ENCODE measurements at regions not wholly inside any gene's neighbourhood (a gene's known extent, or its start where the extent isn't known, plus 50 kb on each side); places are given as distances from the start of the nearest gene placed in this dataset.
A peak's percentile ranks its signal among the peaks of the same experiment; 100 is the strongest.
"Not testable (repeated sequence)": the region's sequence is repeated elsewhere in the genome, so short reads cannot be mapped to it uniquely, and the experiment has no call there.

DNA sequence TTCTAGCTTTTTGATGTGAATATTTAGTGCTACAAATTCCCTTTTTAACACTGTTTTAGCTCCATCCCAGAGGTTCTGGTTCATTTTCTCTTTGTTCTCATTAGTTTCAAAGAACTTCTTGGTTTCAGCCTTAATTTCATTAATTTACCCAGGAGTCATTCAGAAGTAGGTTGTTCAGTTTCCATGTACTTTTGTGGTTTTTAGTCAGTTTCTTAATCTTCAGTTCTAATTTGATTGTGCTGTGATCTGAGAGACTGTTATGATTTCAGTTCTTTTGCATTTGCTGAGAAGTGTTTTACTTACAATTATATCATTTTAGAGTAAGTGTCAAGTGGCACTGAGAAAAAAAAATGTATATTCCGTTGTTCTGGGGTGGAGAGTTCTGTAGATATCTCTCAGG lies 240.1 kb upstream of the RASA1 start:
- CTCF ChIA-PET: interaction anchor here (0.6 to 0.9 kb wide), 5 partner anchors 15 to 1214 kb away, joined by 3 to 4 read pairs (median 3); no protein-coding TSS in a partner anchor
- Histone ChIP-seq H3K27ac (ENCODE audit: low read length) (no peak overlapping the region), H3K27me3 (replicated peaks in 1 of 2; ENCODE audit: control insufficient read depth in 2 of 2, extremely low read depth in 1 of 2, insufficient read depth in 2 of 2, low read length in 1 of 2) (peaks cover 0 to 2% of the 10 kb centered on the region in 2 experiments), H3K4me3 (ENCODE audit: control insufficient read depth in 1 of 2, extremely low read depth in 1 of 2, low read length in 1 of 2) (no peak overlapping the region), H3K4me1 (ENCODE audit: control insufficient read depth in 1 of 2, extremely low read depth in 1 of 2, insufficient read depth in 2 of 2, low read length in 2 of 2) (no peaks in the 10 kb centered on the region), H3K9me3 (no peaks in the 10 kb centered on the region), H3K36me3 (ENCODE audit: control insufficient read depth in 2 of 2, extremely low read depth in 1 of 2, insufficient read depth in 1 of 2, low read length in 1 of 2) (no peaks in the 10 kb centered on the region)
- POLR2A ChIA-PET: interaction anchor here in 1 of 2 donors (0.7 kb wide), 1 partner anchor 1085 kb away, joined by 6 read pairs; no protein-coding TSS in a partner anchor
- ATAC-seq (replicated peaks in 1 of 4): no peak
- DNase-seq: no peak
- no peaks in the 10 kb centered on the region for H3K36me3 Mint-ChIP-seq
- WGBS (ENCODE audit: insufficient coverage): no CpG with 5 or more reads among the region's 1 CpG
- H3K4me1 Mint-ChIP-seq: peaks cover 13 to 22% (median 18%) of the 10 kb centered on the region in 3 donors
- H3K27ac Mint-ChIP-seq: no peak overlapping the region
- no peaks in the 10 kb centered on the region for H3K27me3 Mint-ChIP-seq
- H3K4me3 Mint-ChIP-seq: no peak overlapping the region
- H3K9me3 Mint-ChIP-seq: peaks cover 0 to 3% (median 0%) of the 10 kb centered on the region in 3 donors

DNA sequence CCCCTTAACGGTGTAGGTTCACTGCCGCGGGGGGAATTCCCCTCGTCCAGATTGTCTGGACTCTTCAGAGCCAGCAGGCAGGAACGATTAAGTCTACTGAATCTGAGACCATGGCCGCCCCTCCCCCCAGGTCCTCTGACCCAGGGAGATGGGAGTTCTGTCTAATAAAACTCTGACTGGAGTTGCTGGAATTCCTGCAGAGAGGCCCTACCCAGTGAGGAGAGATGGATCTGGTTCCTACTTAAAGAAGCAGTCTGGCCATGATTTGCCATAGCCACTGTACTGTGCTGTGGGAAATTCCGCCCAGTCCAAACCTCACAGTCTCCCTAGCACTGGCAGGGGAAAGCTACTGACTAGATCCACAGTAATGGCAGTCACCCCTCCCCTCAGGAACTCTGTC lies 237.7 kb upstream of the RASA1 start:
- H3K9me3 ChIP-seq: no peaks in the 10 kb centered on the region
- WGBS (ENCODE audit: insufficient coverage): 94% methylated on average over 6 of the region's 7 CpGs

DNA sequence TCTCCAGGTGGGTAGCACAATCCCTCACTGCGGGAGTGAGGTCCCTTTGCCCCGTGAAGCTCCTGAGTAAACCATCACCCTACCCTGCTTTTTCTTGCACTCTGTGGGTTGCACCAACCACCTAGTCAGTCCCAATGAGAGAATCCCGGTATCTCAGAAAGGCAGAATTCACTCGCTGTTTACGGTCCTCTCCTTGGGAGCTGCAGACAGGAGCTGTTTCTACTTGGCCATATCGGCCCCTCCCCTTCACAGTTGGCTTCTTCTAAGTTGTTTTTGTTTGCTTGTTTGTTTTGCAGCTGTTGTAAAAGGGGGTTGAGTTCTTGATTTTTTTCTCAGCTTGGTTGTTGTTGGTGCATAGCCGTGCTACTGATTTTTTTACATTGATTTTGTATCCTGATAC lies 237.0 kb upstream of the RASA1 start:
- POLR2A ChIA-PET: interaction anchor here in 1 of 2 donors (0.6 to 0.7 kb wide), 2 partner anchors 9 to 368 kb away, joined by 3 read pairs; no protein-coding TSS in a partner anchor
- no peak overlapping the region for H3K27ac Mint-ChIP-seq

More for the DNA sequence above, 237.7 kb upstream of the RASA1 start:
- no peaks in the 10 kb centered on the region for H3K27me3 Mint-ChIP-seq
- no peak overlapping the region for H3K4me3 Mint-ChIP-seq
- no peaks in the 10 kb centered on the region for H3K36me3 Mint-ChIP-seq
- CTCF ChIA-PET: no interaction called here
- ATAC-seq (replicated peaks in 1 of 4) (no peak), DNase-seq (no peak)
- peaks cover 0 to 2% of the 10 kb centered on the region in 2 experiments for H3K27me3 ChIP-seq (replicated peaks in 1 of 2; ENCODE audit: control insufficient read depth in 2 of 2, extremely low read depth in 1 of 2, insufficient read depth in 2 of 2, low read length in 1 of 2)
- POLR2A ChIA-PET: no interaction called here
- H3K4me1 ChIP-seq (ENCODE audit: control insufficient read depth in 1 of 2, extremely low read depth in 1 of 2, insufficient read depth in 2 of 2, low read length in 2 of 2): peaks cover 5 to 6% of the 10 kb centered on the region in 2 experiments
- H3K4me1 Mint-ChIP-seq: peaks cover 23 to 28% (median 26%) of the 10 kb centered on the region in 3 donors
- no peaks in the 10 kb centered on the region for H3K9me3 Mint-ChIP-seq
- H3K27ac Mint-ChIP-seq: no peak overlapping the region
- H3K36me3 ChIP-seq (ENCODE audit: control insufficient read depth in 2 of 2, extremely low read depth in 1 of 2, insufficient read depth in 1 of 2, low read length in 1 of 2): no peaks in the 10 kb centered on the region
- no peak overlapping the region for H3K4me3 ChIP-seq (ENCODE audit: control insufficient read depth in 1 of 2, extremely low read depth in 1 of 2, low read length in 1 of 2)
- no peak overlapping the region for H3K27ac ChIP-seq (ENCODE audit: low read length)

DNA sequence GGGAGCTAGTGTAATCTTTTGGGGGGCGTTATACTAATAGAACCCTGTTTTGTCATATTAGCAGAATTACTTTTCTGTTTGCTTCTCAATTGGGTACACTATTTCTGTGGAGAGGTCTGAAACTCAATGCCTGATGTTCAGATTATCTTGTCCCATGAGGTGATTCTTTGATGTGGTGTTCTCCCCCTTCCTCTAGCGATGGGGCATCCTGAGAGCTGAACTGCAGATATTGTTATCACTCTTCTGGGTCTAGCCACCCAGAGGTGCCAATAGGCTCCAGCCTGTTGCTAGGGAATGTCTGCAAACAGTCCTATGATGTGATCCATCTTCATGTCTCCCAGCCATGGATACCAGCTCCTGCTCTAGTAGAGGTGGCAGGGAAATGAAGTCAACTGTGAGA lies 233.1 kb upstream of the RASA1 start:
- no peaks in the 10 kb centered on the region for H3K9me3 ChIP-seq
- H3K4me1 Mint-ChIP-seq: peaks cover 19 to 24% (median 20%) of the 10 kb centered on the region in 3 donors
- H3K9me3 Mint-ChIP-seq: no peaks in the 10 kb centered on the region
- POLR2A ChIA-PET: no interaction called here
- WGBS (ENCODE audit: insufficient coverage): 80% methylated on average over 1 of the region's 2 CpGs
- DNase-seq: no peak
- CTCF ChIA-PET: no interaction called here
- no peak overlapping the region for H3K27ac Mint-ChIP-seq
- no peak overlapping the region for H3K4me3 Mint-ChIP-seq
- H3K4me3 ChIP-seq (ENCODE audit: control insufficient read depth in 1 of 2, extremely low read depth in 1 of 2, low read length in 1 of 2): no peak overlapping the region
- no peak overlapping the region for H3K27ac ChIP-seq (ENCODE audit: low read length)
- peaks cover 7 to 10% of the 10 kb centered on the region in 2 experiments for H3K4me1 ChIP-seq (ENCODE audit: control insufficient read depth in 1 of 2, extremely low read depth in 1 of 2, insufficient read depth in 2 of 2, low read length in 2 of 2)
- ATAC-seq (replicated peaks in 1 of 4): peak in 3 of 4 experiments; percentile 32 to 56 (median 46)
- H3K36me3 ChIP-seq (ENCODE audit: control insufficient read depth in 2 of 2, extremely low read depth in 1 of 2, insufficient read depth in 1 of 2, low read length in 1 of 2): no peaks in the 10 kb centered on the region
- peaks cover 0 to 2% of the 10 kb centered on the region in 2 experiments for H3K27me3 ChIP-seq (replicated peaks in 1 of 2; ENCODE audit: control insufficient read depth in 2 of 2, extremely low read depth in 1 of 2, insufficient read depth in 2 of 2, low read length in 1 of 2)
- no peaks in the 10 kb centered on the region for H3K27me3 Mint-ChIP-seq
- H3K36me3 Mint-ChIP-seq: no peaks in the 10 kb centered on the region

More for the DNA sequence above, 237.0 kb upstream of the RASA1 start:
- Mint-ChIP-seq H3K4me1 (peaks cover 30 to 35% (median 33%) of the 10 kb centered on the region in 3 donors), H3K9me3 (no peaks in the 10 kb centered on the region), H3K4me3 (no peak overlapping the region), H3K36me3 (no peaks in the 10 kb centered on the region), H3K27me3 (no peaks in the 10 kb centered on the region)
- H3K27me3 ChIP-seq (replicated peaks in 1 of 2; ENCODE audit: control insufficient read depth in 2 of 2, extremely low read depth in 1 of 2, insufficient read depth in 2 of 2, low read length in 1 of 2): peaks cover 0 to 2% of the 10 kb centered on the region in 2 experiments
- peaks cover 7 to 10% of the 10 kb centered on the region in 2 experiments for H3K4me1 ChIP-seq (ENCODE audit: control insufficient read depth in 1 of 2, extremely low read depth in 1 of 2, insufficient read depth in 2 of 2, low read length in 2 of 2)
- H3K9me3 ChIP-seq: no peaks in the 10 kb centered on the region
- CTCF ChIA-PET: no interaction called here
- ATAC-seq (replicated peaks in 1 of 4): no peak
- H3K4me3 ChIP-seq (ENCODE audit: control insufficient read depth in 1 of 2, extremely low read depth in 1 of 2, low read length in 1 of 2): no peak overlapping the region
- WGBS (ENCODE audit: insufficient coverage): 100% methylated on average over 3 of the region's 7 CpGs
- DNase-seq: no peak
- H3K36me3 ChIP-seq (ENCODE audit: control insufficient read depth in 2 of 2, extremely low read depth in 1 of 2, insufficient read depth in 1 of 2, low read length in 1 of 2): no peaks in the 10 kb centered on the region
- no peak overlapping the region for H3K27ac ChIP-seq (ENCODE audit: low read length)

DNA sequence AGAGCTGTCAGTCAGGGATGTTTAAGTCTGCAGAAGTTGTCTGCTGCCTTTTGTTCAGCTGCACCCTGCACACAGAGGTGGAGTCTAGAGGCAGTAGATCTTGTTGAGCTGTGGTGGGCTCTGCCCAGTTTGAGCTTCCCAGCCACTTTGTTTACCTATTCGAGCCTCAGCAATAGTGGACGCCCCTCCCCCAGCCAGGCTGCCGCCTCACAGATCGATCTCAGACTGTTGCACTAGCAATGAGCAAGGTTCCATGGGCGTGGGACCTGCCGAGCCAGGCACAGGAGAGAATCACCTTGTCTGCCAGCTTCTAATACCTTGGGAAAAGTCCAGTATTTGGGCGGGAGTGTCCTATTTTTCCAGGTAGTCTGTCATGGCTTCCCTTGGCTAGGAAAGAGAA lies 225.1 kb upstream of the RASA1 start:
- Mint-ChIP-seq H3K4me3 (no peak overlapping the region), H3K36me3 (no peaks in the 10 kb centered on the region), H3K27ac (no peak overlapping the region), H3K4me1 (peaks cover 8 to 13% (median 8%) of the 10 kb centered on the region in 3 donors), H3K27me3 (no peaks in the 10 kb centered on the region), H3K9me3 (peaks cover 0 to 13% (median 0%) of the 10 kb centered on the region in 3 donors)
- ChIA-PET CTCF (no interaction called here), POLR2A (no interaction called here)
- Histone ChIP-seq H3K4me3 (ENCODE audit: control insufficient read depth in 1 of 2, extremely low read depth in 1 of 2, low read length in 1 of 2) (no peak overlapping the region), H3K4me1 (ENCODE audit: control insufficient read depth in 1 of 2, extremely low read depth in 1 of 2, insufficient read depth in 2 of 2, low read length in 2 of 2) (no peaks in the 10 kb centered on the region), H3K27me3 (replicated peaks in 1 of 2; ENCODE audit: control insufficient read depth in 2 of 2, extremely low read depth in 1 of 2, insufficient read depth in 2 of 2, low read length in 1 of 2) (no peaks in the 10 kb centered on the region), H3K27ac (ENCODE audit: low read length) (no peak overlapping the region), H3K9me3 (no peaks in the 10 kb centered on the region), H3K36me3 (ENCODE audit: control insufficient read depth in 2 of 2, extremely low read depth in 1 of 2, insufficient read depth in 1 of 2, low read length in 1 of 2) (no peaks in the 10 kb centered on the region)
- no peak for DNase-seq
- WGBS (ENCODE audit: insufficient coverage): 96% methylated on average over 7 of the region's 7 CpGs
- no peak for ATAC-seq (replicated peaks in 1 of 4)

DNA sequence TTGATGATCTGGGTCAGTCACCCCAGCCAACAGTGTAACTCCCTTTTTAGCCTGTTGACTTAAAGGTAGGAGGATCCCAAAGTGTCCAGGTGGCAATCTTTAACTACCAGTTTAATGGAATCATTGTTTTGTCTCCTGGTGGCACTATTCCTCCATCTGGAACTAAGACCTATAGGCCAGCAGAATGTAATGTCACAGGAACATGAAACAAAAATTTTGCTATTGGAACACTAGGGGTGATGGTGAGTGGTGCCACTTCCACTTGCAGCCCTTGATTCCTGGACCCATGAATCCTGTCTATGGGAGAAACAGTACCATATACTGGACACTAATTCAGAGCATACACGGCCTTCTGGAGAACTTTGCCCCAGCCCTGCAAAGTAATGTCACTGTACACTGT lies 219.5 kb upstream of the RASA1 start:
- no peak overlapping the region for H3K4me3 ChIP-seq (ENCODE audit: control insufficient read depth in 1 of 2, extremely low read depth in 1 of 2, low read length in 1 of 2)
- no peaks in the 10 kb centered on the region for H3K27me3 Mint-ChIP-seq
- H3K36me3 ChIP-seq (ENCODE audit: control insufficient read depth in 2 of 2, extremely low read depth in 1 of 2, insufficient read depth in 1 of 2, low read length in 1 of 2): no peaks in the 10 kb centered on the region
- DNase-seq (peak in 1 of 35 experiments; percentile 2), ATAC-seq (replicated peaks in 1 of 4) (no peak)
- H3K27ac Mint-ChIP-seq: no peak overlapping the region
- no peaks in the 10 kb centered on the region for H3K27me3 ChIP-seq (replicated peaks in 1 of 2; ENCODE audit: control insufficient read depth in 2 of 2, extremely low read depth in 1 of 2, insufficient read depth in 2 of 2, low read length in 1 of 2)
- CTCF ChIA-PET: no interaction called here
- H3K4me1 Mint-ChIP-seq: peaks cover 0 to 2% (median 0%) of the 10 kb centered on the region in 3 donors
- H3K36me3 Mint-ChIP-seq: peaks cover 11% of the 10 kb centered on the region
- peaks cover 0 to 32% (median 3%) of the 10 kb centered on the region in 3 donors for H3K9me3 Mint-ChIP-seq
- 100% methylated on average over 1 of the region's 1 CpG for WGBS (ENCODE audit: insufficient coverage)
- H3K4me3 Mint-ChIP-seq: no peak overlapping the region
- no peak overlapping the region for H3K27ac ChIP-seq (ENCODE audit: low read length)
- H3K4me1 ChIP-seq (ENCODE audit: control insufficient read depth in 1 of 2, extremely low read depth in 1 of 2, insufficient read depth in 2 of 2, low read length in 2 of 2): no peaks in the 10 kb centered on the region
- POLR2A ChIA-PET: no interaction called here
- H3K9me3 ChIP-seq: no peaks in the 10 kb centered on the region

DNA sequence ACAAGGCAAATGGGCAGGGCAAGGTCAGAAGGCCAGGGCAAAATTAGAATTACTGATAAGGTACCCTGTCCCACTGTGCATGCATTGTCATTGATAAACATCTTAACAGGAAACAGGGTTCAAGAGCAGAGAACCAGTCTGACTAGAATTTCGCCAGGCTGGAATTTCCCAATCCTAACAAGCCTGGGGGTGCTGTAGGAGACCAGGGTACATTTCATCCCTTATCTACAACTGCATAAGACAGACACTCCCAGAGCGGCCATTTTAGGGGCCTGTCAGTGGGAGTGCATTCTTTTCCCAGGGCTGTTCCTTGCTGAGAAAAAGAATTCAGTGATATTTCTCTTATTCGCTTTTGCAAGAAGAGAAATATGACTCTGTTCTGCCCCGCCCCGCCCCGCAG lies 218.7 kb upstream of the RASA1 start:
- H3K4me3 Mint-ChIP-seq; ATAC-seq (replicated peaks in 1 of 4); POLR2A ChIA-PET; H3K27me3 ChIP-seq (replicated peaks in 1 of 2; ENCODE audit: control insufficient read depth in 2 of 2, extremely low read depth in 1 of 2, insufficient read depth in 2 of 2, low read length in 1 of 2); H3K4me1 ChIP-seq (ENCODE audit: control insufficient read depth in 1 of 2, extremely low read depth in 1 of 2, insufficient read depth in 2 of 2, low read length in 2 of 2); DNase-seq; H3K27me3 Mint-ChIP-seq; H3K36me3 ChIP-seq (ENCODE audit: control insufficient read depth in 2 of 2, extremely low read depth in 1 of 2, insufficient read depth in 1 of 2, low read length in 1 of 2); H3K9me3 ChIP-seq; H3K27ac Mint-ChIP-seq; H3K4me3 ChIP-seq (ENCODE audit: control insufficient read depth in 1 of 2, extremely low read depth in 1 of 2, low read length in 1 of 2); CTCF ChIA-PET; H3K27ac ChIP-seq (ENCODE audit: low read length); H3K4me1 Mint-ChIP-seq: not testable (repeated sequence)
- peaks cover 11% of the 10 kb centered on the region for H3K36me3 Mint-ChIP-seq
- H3K9me3 Mint-ChIP-seq: peaks cover 0 to 26% (median 3%) of the 10 kb centered on the region in 3 donors
- 84% methylated on average over 5 of the region's 6 CpGs for WGBS (ENCODE audit: insufficient coverage)
